Lung (tissue), 11 donors: ENCODE measurements at regions not wholly inside any gene's neighbourhood (a gene's known extent, or its start where the extent isn't known, plus 50 kb on each side); places are given as distances from the start of the nearest gene placed in this dataset.
"Not testable (repeated sequence)": the region's sequence is repeated elsewhere in the genome, so short reads cannot be mapped to it uniquely, and the experiment has no call there.

Source experiments
- ATAC-seq: fragments of 200-7000 bp; cut with Tn5 transposase; one replicate; pipeline ENCODE4 v1.9.1; 2020; ENCODE audit warnings: moderate number of reproducible peaks; ENCODE audit not compliant: insufficient read depth, low FRiP score
- DNase-seq, 3 donors: peaks; one replicate each; pipeline ENCODE4 v3.0.0-alpha.2; 2013 to 2017
- H3K27ac ChIP-seq, 2 donors: one replicate each; pipeline ENCODE4 v1.5.1; 2013; ENCODE audit warnings: mild to moderate bottlenecking in 2 of 2, moderate library complexity in 2 of 2, control low read depth in 1 of 2, inconsistent platforms in 1 of 2, low read depth in 1 of 2, low read length in 1 of 2
- H3K27me3 ChIP-seq, 3 donors: one replicate each; pipeline ENCODE4 v1.5.1; 2013; ENCODE audit warnings: low read length in 2 of 3; ENCODE audit not compliant: control insufficient read depth in 3 of 3, insufficient read depth in 3 of 3
- H3K36me3 ChIP-seq, 4 donors: one replicate each; pipeline ENCODE4 v1.5.1; 2013; ENCODE audit warnings: low read length in 4 of 4, mild to moderate bottlenecking in 1 of 4, moderate library complexity in 1 of 4; ENCODE audit not compliant: control insufficient read depth in 4 of 4, insufficient read depth in 4 of 4
- H3K4me1 ChIP-seq, 5 donors: one replicate each; pipeline ENCODE4 v1.5.1; 2013; ENCODE audit warnings: low read length in 5 of 5, mild to moderate bottlenecking in 2 of 5, moderate library complexity in 1 of 5; ENCODE audit not compliant: control insufficient read depth in 5 of 5, insufficient read depth in 5 of 5
- H3K4me3 ChIP-seq: one replicate; pipeline ENCODE4 v1.5.1; 2013; ENCODE audit warnings: mild to moderate bottlenecking, control low read depth, moderate library complexity
- H3K9ac ChIP-seq, 2 donors: one replicate each; pipeline ENCODE4 v1.5.1; 2013; ENCODE audit warnings: low read length in 2 of 2, control low read depth in 1 of 2; ENCODE audit not compliant: insufficient read depth in 1 of 2
- H3K9me3 ChIP-seq, 4 donors: one replicate each; pipeline ENCODE4 v1.5.1; 2013; ENCODE audit warnings: low read length in 3 of 4, mild to moderate bottlenecking in 1 of 4, moderate library complexity in 1 of 4; ENCODE audit not compliant: control insufficient read depth in 4 of 4, insufficient read depth in 3 of 4
- CTCF ChIP-seq: IDR thresholded peaks from 2 replicates; pipeline ENCODE4 v1.5.1; 2012; ENCODE audit warnings: mild to moderate bottlenecking; ENCODE audit errors: control extremely low read depth, extremely low read depth
- WGBS, 2 donors: extraction: QIAGEN DNeasy Blood & Tissue Kit; methylation state at CpG; one replicate each; pipeline ENCODE4 v1.1.7; 2013; 5-methylcytosine and 5-hydroxymethylcytosine counted together
- donor health status: control.
- donor health status: control.
- donor health status: Bipolar disorder and iron deficiency.
- donor health status: healthy.
- donor health status: DM: yes; HTN: yes; CAD: no.

- Histone ChIP-seq H3K9me3 (peaks cover 0 to 4% (median 0%) of the 10 kb centered on the region in 4 donors), H3K9ac (no peak overlapping the region), H3K27ac (no peak overlapping the region), H3K36me3 (no peaks in the 10 kb centered on the region), H3K4me1 (no peaks in the 10 kb centered on the region), H3K4me3 (no peak overlapping the region), H3K27me3 (no peaks in the 10 kb centered on the region)
- no peak for DNase-seq
- no peak for ATAC-seq
- no peak for TF ChIP-seq CTCF
Observed at GRCh38 chr7:17105701-17106100, 192.8 kb upstream of the AHR start.

GRCh38 chr7:17108049-17108584 is 190.3 kb upstream of the AHR start:
- no peak for TF ChIP-seq CTCF
- H3K9me3 ChIP-seq: no peaks in the 10 kb centered on the region
- H3K27me3 ChIP-seq: no peaks in the 10 kb centered on the region
- no peaks in the 10 kb centered on the region for H3K36me3 ChIP-seq
- no peak overlapping the region for H3K9ac ChIP-seq
- ATAC-seq (no peak), DNase-seq (no peak)
- 94 to 97% methylated on average over 2 of the region's 2 CpGs for WGBS, 2 donors
- H3K4me3 ChIP-seq: no peak overlapping the region
- no peak overlapping the region for H3K27ac ChIP-seq
- H3K4me1 ChIP-seq: no peaks in the 10 kb centered on the region

- no peaks in the 10 kb centered on the region for H3K4me1 ChIP-seq
- no peak for ATAC-seq
- no peak for DNase-seq
- no peak overlapping the region for H3K27ac ChIP-seq
- H3K36me3 ChIP-seq: no peaks in the 10 kb centered on the region
- no peak overlapping the region for H3K9ac ChIP-seq
- no peak for TF ChIP-seq CTCF
- WGBS, 2 donors: 58 to 75% methylated on average over 2 of the region's 2 CpGs
- no peak overlapping the region for H3K4me3 ChIP-seq
- no peaks in the 10 kb centered on the region for H3K9me3 ChIP-seq
- no peaks in the 10 kb centered on the region for H3K27me3 ChIP-seq
Observed at GRCh38 chr7:17109020-17109419, 189.4 kb upstream of the AHR start.

GRCh38 chr7:17113770-17114169 is 184.7 kb upstream of the AHR start:
- H3K36me3 ChIP-seq, H3K9ac ChIP-seq, DNase-seq, H3K27ac ChIP-seq, H3K27me3 ChIP-seq, H3K4me1 ChIP-seq, H3K4me3 ChIP-seq, H3K9me3 ChIP-seq, ATAC-seq: not testable (repeated sequence)
- 98 to 100% methylated on average over 2 of the region's 2 CpGs for WGBS, 2 donors
